ENCODE measurements at regions not wholly inside any gene's neighbourhood (a gene's known extent, or its start where the extent isn't known, plus 50 kb on each side); places are given as distances from the start of the nearest gene placed in this dataset.

GRCh38 chr14:95381726-95382125 lies 62.0 kb upstream of the CLMN start:
- TF ChIP-seq CTCF (IDR thresholded peaks at IDR 0.05 in 2 of 3, conservative IDR thresholded peaks at IDR 0.05 in 1 of 3; ENCODE audit: borderline replicate concordance in 1 of 3, insufficient read depth in 1 of 3, low read depth in 2 of 3, low read length in 2 of 3), result no peak
- TF ChIP-seq POLR2A (IDR thresholded peaks at IDR 0.05; ENCODE audit: borderline replicate concordance, extremely low read depth, insufficient read depth, insufficient read length), result no peak
- no peak for TF ChIP-seq YY1 (IDR thresholded peaks at IDR 0.05; ENCODE audit: extremely low read depth, insufficient replicate concordance, low read depth, low read length)
- no peak for TF ChIP-seq FOSL1 (IDR thresholded peaks at IDR 0.05; ENCODE audit: low read depth)
- no peak for TF ChIP-seq MAX (IDR thresholded peaks at IDR 0.05)

All from HCT116 (cell line).